H1 (cell line): ENCODE measurements at regions not wholly inside any gene's neighbourhood (a gene's known extent, or its start where the extent isn't known, plus 50 kb on each side); places are given as distances from the start of the nearest gene placed in this dataset.

Experiments used
- ASH2L ChIP-seq: fragments of 200-600, 300-600 bp; sonication (generic); IDR thresholded peaks from one replicate; pipeline ENCODE4 v1.7.1; 2017; ENCODE audit warnings: low read length
- CHD2 ChIP-seq: IDR thresholded peaks from 2 replicates; pipeline ENCODE4 v1.6.1; 2012; ENCODE audit warnings: low read length, improper control_type of control experiment
- CTCF ChIP-seq, 3 experiments: IDR thresholded peaks; 1 replicate in 2 of 3; 2 replicates in 1 of 3; pipeline versions ENCODE4 v1.5.1 to v1.6.1; 2011; ENCODE audit warnings: low read length in 3 of 3, mild to moderate bottlenecking in 3 of 3, inconsistent platforms in 2 of 3, low read depth in 1 of 3, moderate library complexity in 1 of 3; ENCODE audit not compliant: insufficient read depth in 1 of 3; ENCODE audit errors: control extremely low read depth in 1 of 3
- EGR1 ChIP-seq: IDR thresholded peaks from 2 replicates; pipeline ENCODE4 v1.6.1; 2011; ENCODE audit warnings: low read depth, low read length, borderline replicate concordance
- EP300 ChIP-seq, 2 experiments: IDR thresholded peaks; 1 replicate in 1 of 2; 2 replicates in 1 of 2; pipeline ENCODE4 v1.6.1; 2011 to 2012; ENCODE audit warnings: low read depth in 2 of 2, low read length in 2 of 2, mild to moderate bottlenecking in 2 of 2, borderline replicate concordance in 1 of 2, inconsistent platforms in 1 of 2, moderate library complexity in 1 of 2
- HDAC6 ChIP-seq: IDR thresholded peaks from one replicate; pipeline ENCODE4 v1.7.1; 2012; ENCODE audit warnings: low read depth, mild to moderate bottlenecking, inconsistent platforms, low read length, moderate library complexity
- POLR2A ChIP-seq, 2 experiments: IDR thresholded peaks; 1 replicate in 1 of 2; 2 replicates in 1 of 2; pipeline ENCODE4 v1.6.1; 2011; ENCODE audit warnings: low read depth in 2 of 2, low read length in 2 of 2, mild to moderate bottlenecking in 2 of 2; ENCODE audit errors: control extremely low read depth in 1 of 2
- POLR2AphosphoS5 ChIP-seq: IDR thresholded peaks from 2 replicates; pipeline ENCODE4 v1.6.1; 2011; ENCODE audit warnings: low read depth, low read length
- SIX5 ChIP-seq: IDR thresholded peaks from 2 replicates; pipeline ENCODE4 v1.6.1; 2011; ENCODE audit warnings: mild to moderate bottlenecking, low read depth, low read length

- TF ChIP-seq POLR2AphosphoS5 (no peak), POLR2A (IDR thresholded peaks at IDR 0.05; ENCODE audit: control extremely low read depth in 1 of 2, low read depth in 2 of 2, low read length in 2 of 2) (no peak), CTCF (IDR thresholded peaks at IDR 0.05; ENCODE audit: control extremely low read depth in 1 of 3, insufficient read depth in 1 of 3, low read depth in 1 of 3, low read length in 3 of 3) (no peak), ASH2L (no peak), HDAC6 (no peak), EGR1 (no peak), SIX5 (no peak), EP300 (IDR thresholded peaks at IDR 0.05; ENCODE audit: borderline replicate concordance in 1 of 2, low read depth in 2 of 2, low read length in 2 of 2) (no peak), CHD2 (no peak)
Observed at GRCh38 chr5:67310740-67311139, 114.1 kb upstream of the CD180 start.
